IMR-90 (cell line): ENCODE measurements at regions not wholly inside any gene's neighbourhood (a gene's known extent, or its start where the extent isn't known, plus 50 kb on each side); places are given as distances from the start of the nearest gene placed in this dataset.

Experiments
- ATAC-seq: fragments of 200-7000 bp; cut with Tn5 transposase; 2 replicates; pipeline ENCODE4 v1.9.1; 2020; ENCODE audit warnings: low read depth, mild to moderate bottlenecking, moderate library complexity
- BruUV-seq: library from RNA; stranded (reverse); fragments of 400-500 nt; replicated peaks from 2 replicates; lab custom pipeline; 2021; lab: Mats Ljungman, UMichigan
- CTCF ChIA-PET: fragments of 300-600 bp; formaldehyde crosslinking; extraction: SDS; loops from one replicate; lab custom pipeline; 2021; ENCODE audit warnings: antibody characterized with exemption; lab: Yijun Ruan, JAX
- POLR2A ChIA-PET: fragments of 300-600 bp; sonication (Branson Sonifier 250); formaldehyde crosslinking; loops from one replicate; lab custom pipeline; 2022; ENCODE audit warnings: antibody characterized with exemption; ENCODE audit not compliant: unreplicated experiment; lab: Charles Lee
- DNase-seq: peaks from one replicate; pipeline ENCODE4 v3.0.0; 2013
- H2AFZ ChIP-seq: replicated peaks from 2 replicates; pipeline ENCODE3; 2013; ENCODE audit warnings: low read length, mild to moderate bottlenecking; ENCODE audit not compliant: poor library complexity
- H2AK5ac ChIP-seq: 2 replicates; pipeline ENCODE4 v1.6.1; 2013; ENCODE audit warnings: low read depth, low read length, inconsistent platforms
- H2AK9ac ChIP-seq: replicated peaks from 2 replicates; pipeline ENCODE3; 2013; ENCODE audit warnings: mild to moderate bottlenecking, low read depth, low read length, moderate library complexity; ENCODE audit not compliant: poor library complexity
- H2BK120ac ChIP-seq: 2 replicates; pipeline ENCODE4 v1.6.1; 2013; ENCODE audit warnings: low read depth, low read length, inconsistent platforms
- H2BK15ac ChIP-seq: 3 replicates; pipeline ENCODE4 v1.6.1; 2013; ENCODE audit warnings: low read depth, low read length, inconsistent platforms
- H2BK20ac ChIP-seq: 2 replicates; pipeline ENCODE4 v1.6.1; 2013; ENCODE audit warnings: low read depth, mild to moderate bottlenecking, inconsistent platforms, low read length, moderate library complexity
- H2BK5ac ChIP-seq: 2 replicates; pipeline ENCODE4 v1.6.1; 2013; ENCODE audit warnings: mild to moderate bottlenecking, low read depth, low read length, inconsistent platforms; ENCODE audit not compliant: poor library complexity, severe bottlenecking
- H3K14ac ChIP-seq: replicated peaks from 2 replicates; pipeline ENCODE4 v1.6.1; 2013; ENCODE audit warnings: low read depth, low read length, inconsistent platforms
- H3K18ac ChIP-seq: 2 replicates; pipeline ENCODE4 v1.6.1; 2013; ENCODE audit warnings: low read depth, low read length, control low read depth
- H3K23ac ChIP-seq: 2 replicates; pipeline ENCODE4 v1.6.1; 2013; ENCODE audit warnings: low read depth, low read length, inconsistent platforms
- H3K27ac ChIP-seq: 2 replicates; pipeline ENCODE4 v1.5.1; 2013; ENCODE audit warnings: mild to moderate bottlenecking, control low read depth, low read length; ENCODE audit not compliant: insufficient read depth
- H3K27me3 ChIP-seq: 2 replicates; pipeline ENCODE4 v1.6.1; 2013; ENCODE audit warnings: low read length; ENCODE audit not compliant: control insufficient read depth, insufficient read depth
- H3K36me3 ChIP-seq: 2 replicates; pipeline ENCODE4 v1.6.1; 2013; ENCODE audit warnings: low read length, mixed read lengths; ENCODE audit not compliant: control insufficient read depth, insufficient read depth
- H3K4ac ChIP-seq: 2 replicates; pipeline ENCODE4 v1.6.1; 2013; ENCODE audit warnings: low read depth, low read length, inconsistent platforms
- H3K4me1 ChIP-seq: 2 replicates; pipeline ENCODE4 v1.6.1; 2013; ENCODE audit warnings: low read length, mixed read lengths; ENCODE audit not compliant: control insufficient read depth, insufficient read depth
- H3K4me2 ChIP-seq: 2 replicates; pipeline ENCODE4 v1.6.1; 2013; ENCODE audit warnings: low read depth, mild to moderate bottlenecking, control low read depth, low read length, moderate library complexity
- H3K4me3 ChIP-seq: 2 replicates; pipeline ENCODE4 v1.5.1; 2013; ENCODE audit warnings: low read depth, mild to moderate bottlenecking, control low read depth, low read length, moderate library complexity; ENCODE audit not compliant: insufficient read depth
- H3K56ac ChIP-seq: 2 replicates; pipeline ENCODE4 v1.6.1; 2013; ENCODE audit warnings: low read length, inconsistent platforms; ENCODE audit not compliant: insufficient read depth; ENCODE audit errors: extremely low read depth
- H3K79me1 ChIP-seq, 2 experiments: 2 replicates each; pipeline ENCODE4 v1.6.1; 2013; ENCODE audit warnings: low read length in 2 of 2, inconsistent platforms in 1 of 2, low read depth in 1 of 2
- H3K9ac ChIP-seq: 2 replicates; pipeline ENCODE4 v1.6.1; 2013; ENCODE audit warnings: low read depth, low read length, control low read depth
- H3K9me1 ChIP-seq: 2 replicates; pipeline ENCODE4 v1.6.1; 2013; ENCODE audit warnings: low read length, inconsistent platforms; ENCODE audit not compliant: insufficient read depth
- H3K9me3 ChIP-seq: 2 replicates; pipeline ENCODE4 v1.6.1; 2013; ENCODE audit warnings: low read length; ENCODE audit not compliant: control insufficient read depth, insufficient read depth
- H4K20me1 ChIP-seq: 2 replicates; pipeline ENCODE4 v1.6.1; 2013; ENCODE audit warnings: low read length, inconsistent platforms; ENCODE audit not compliant: insufficient read depth
- H4K5ac ChIP-seq: 2 replicates; pipeline ENCODE4 v1.6.1; 2013; ENCODE audit warnings: mild to moderate bottlenecking, low read depth, low read length, control low read depth
- H4K8ac ChIP-seq, 2 experiments: 2 replicates each; pipeline ENCODE4 v1.6.1; 2013; ENCODE audit warnings: low read depth in 2 of 2, low read length in 2 of 2, control low read depth in 1 of 2, inconsistent platforms in 1 of 2
- H4K91ac ChIP-seq: 2 replicates; pipeline ENCODE4 v1.6.1; 2013; ENCODE audit warnings: low read depth, low read length, inconsistent platforms; ENCODE audit not compliant: insufficient read depth
- BHLHE40 ChIP-seq: fragments of 150-350 bp; IDR thresholded peaks from 2 replicates; pipeline ENCODE4 v1.6.1; 2016; ENCODE audit warnings: mild to moderate bottlenecking, low read depth, low read length
- CEBPB ChIP-seq: IDR thresholded peaks from 2 replicates; pipeline ENCODE4 v1.6.1; 2012; ENCODE audit warnings: low read depth, low read length, improper control_type of control experiment
- CHD1 ChIP-seq: IDR thresholded peaks from 2 replicates; pipeline ENCODE4 v1.6.1; 2012; ENCODE audit warnings: low read depth, low read length, improper control_type of control experiment
- ELK1 ChIP-seq: fragments of 150-350 bp; IDR thresholded peaks from 2 replicates; pipeline ENCODE4 v1.6.1; 2016; ENCODE audit warnings: low read depth, mild to moderate bottlenecking, low read length, moderate library complexity, borderline replicate concordance
- FOS ChIP-seq: fragments of 150-350 bp; IDR thresholded peaks from 2 replicates; pipeline ENCODE4 v1.6.1; 2016; ENCODE audit warnings: low read depth, low read length
- MAFK ChIP-seq: IDR thresholded peaks from 2 replicates; pipeline ENCODE4 v1.6.1; 2012; ENCODE audit warnings: low read depth, low read length, improper control_type of control experiment
- MAZ ChIP-seq: IDR thresholded peaks from 2 replicates; pipeline ENCODE4 v1.6.1; 2012; ENCODE audit warnings: low read depth, mild to moderate bottlenecking, low read length, improper control_type of control experiment, moderate library complexity, borderline replicate concordance
- MXI1 ChIP-seq: IDR thresholded peaks from 2 replicates; pipeline ENCODE4 v1.6.1; 2012; ENCODE audit warnings: low read depth, mild to moderate bottlenecking, low read length, moderate library complexity, borderline replicate concordance
- NFE2L2 ChIP-seq: fragments of 150-350 bp; IDR thresholded peaks from 2 replicates; pipeline ENCODE4 v1.6.1; 2016; ENCODE audit warnings: low read depth, mild to moderate bottlenecking, low read length
- POLR2A ChIP-seq: IDR thresholded peaks from 2 replicates; pipeline ENCODE4 v1.6.1; 2012; ENCODE audit warnings: mild to moderate bottlenecking, low read depth, low read length
- RAD21 ChIP-seq: IDR thresholded peaks from 2 replicates; pipeline ENCODE4 v1.6.1; 2012; ENCODE audit warnings: low read length, improper control_type of control experiment
- RCOR1 ChIP-seq: IDR thresholded peaks from 2 replicates; pipeline ENCODE4 v1.6.1; 2012; ENCODE audit warnings: mild to moderate bottlenecking, low read length, improper control_type of control experiment; ENCODE audit not compliant: insufficient replicate concordance
- RFX5 ChIP-seq: IDR thresholded peaks from 2 replicates; pipeline ENCODE4 v1.8.0; 2012; ENCODE audit warnings: low read depth, mild to moderate bottlenecking, low read length, moderate library complexity
- SMC3 ChIP-seq: fragments of 150-350 bp; IDR thresholded peaks from 2 replicates; pipeline ENCODE4 v1.6.1; 2016; ENCODE audit warnings: low read depth, mild to moderate bottlenecking, antibody characterized with exemption, low read length, moderate library complexity
- WGBS, 2 experiments: methylation state at CpG; one replicate each; pipeline versions ENCODE4 v1.1.5 to v1.1.7; 2013; ENCODE audit warnings: missing lambda C conversion rate in 2 of 2; ENCODE audit not compliant: insufficient read length in 1 of 2; ENCODE audit errors: extremely low coverage in 2 of 2; 5-methylcytosine and 5-hydroxymethylcytosine counted together
- dilution Hi-C: fragments of 300-500 bp; cut with HindIII; formaldehyde crosslinking; loops from one replicate; pipeline ENCODE4 v1.14.3; 2018; ENCODE audit warnings: low sequenced_read_pairs; ENCODE audit not compliant: unreplicated experiment
- in situ Hi-C: fragments of 300-500 bp; cut with MboI; formaldehyde crosslinking; loops from 3 replicates; pipeline ENCODE4 v1.14.3; 2019; ENCODE audit warnings: low sequenced_read_pairs, inconsistent platforms, mixed read lengths
- intact Hi-C: fragments of 100-400 bp; cut with micrococcal nuclease; formaldehyde crosslinking; loops from 2 replicates; pipeline ENCODE4 v1.10.0; 2022
- TF ChIP-seq, protein P1 (sequence below): conservative IDR thresholded peaks from 2 replicates; pipeline ENCODE4 v1.5.1; 2012; ENCODE audit warnings: mild to moderate bottlenecking, low read depth, low read length, improper control_type of control experiment
- TF ChIP-seq, protein P2 (sequence below): fragments of 150-350 bp; IDR thresholded peaks from 2 replicates; pipeline ENCODE4 v1.6.1; 2017; ENCODE audit warnings: mild to moderate bottlenecking, antibody characterized with exemption, low read length, low read depth

DNA sequence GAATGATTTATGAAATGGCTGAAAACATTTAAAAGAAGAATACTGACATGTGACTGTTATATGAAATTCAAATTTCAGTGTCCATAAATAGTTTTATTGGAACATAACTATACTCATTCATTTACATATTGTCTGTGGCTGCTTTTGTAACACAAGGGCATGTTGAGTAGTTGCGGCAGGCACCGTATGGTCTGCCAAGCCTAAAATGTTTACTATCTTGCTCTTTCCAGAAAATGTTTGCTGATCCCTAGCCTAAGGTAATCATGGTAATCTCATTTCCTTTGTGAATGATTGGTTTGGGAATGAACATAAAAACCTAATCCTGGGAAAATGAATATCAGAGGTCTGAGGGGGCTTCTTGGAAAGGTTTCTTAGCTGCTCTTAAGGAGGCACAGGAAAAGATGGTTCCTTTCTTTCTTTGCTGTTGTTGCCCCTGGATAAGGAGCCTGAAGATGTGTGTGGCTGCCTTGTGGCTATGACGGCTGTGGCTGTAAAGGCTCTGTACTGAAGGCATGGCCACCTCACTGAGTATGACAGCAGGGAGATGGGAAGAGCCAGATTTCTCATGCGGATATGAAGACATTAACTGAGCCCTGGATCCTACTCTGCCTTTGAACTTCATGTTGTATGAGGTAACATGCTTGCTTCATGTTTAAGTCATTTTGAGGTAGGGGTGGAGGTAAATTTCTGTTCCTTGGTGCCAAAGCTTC, 419.4 kb upstream of the CLINT1 start:
- H4K91ac ChIP-seq = no peak overlapping the region
- ChIA-PET CTCF (no interaction called here), POLR2A (no interaction called here)
- intact Hi-C loops (no loop called here), dilution Hi-C loops (no loop called here), in situ Hi-C loops (no loop called here)
- no peaks in the 10 kb centered on the region for H3K4me1 ChIP-seq
- no peak overlapping the region for H3K4me2 ChIP-seq
- no peak overlapping the region for H3K23ac ChIP-seq
- H3K27me3 ChIP-seq = no peaks in the 10 kb centered on the region
- no peak overlapping the region for H3K27ac ChIP-seq
- no peak overlapping the region for H3K14ac ChIP-seq
- H4K20me1 ChIP-seq = no peaks in the 10 kb centered on the region
- H3K4ac ChIP-seq = no peak overlapping the region
- no peak overlapping the region for H3K18ac ChIP-seq
- H3K9me3 ChIP-seq = no peaks in the 10 kb centered on the region
- H2BK5ac ChIP-seq = no peak overlapping the region
- no CpG with 5 or more reads among the region's 4 CpGs for WGBS, 2 experiments
- no peak overlapping the region for H4K8ac ChIP-seq
- no peak overlapping the region for H3K9ac ChIP-seq
- no peak overlapping the region for H2AK9ac ChIP-seq
- no TSS peak for BruUV-seq
- no peaks in the 10 kb centered on the region for H3K9me1 ChIP-seq
- H3K56ac ChIP-seq = no peak overlapping the region
- H2BK15ac ChIP-seq = no peak overlapping the region
- TF ChIP-seq BHLHE40 (no peak), MXI1 (no peak), FOS (no peak), NFE2L2 (no peak), RFX5 (no peak), MAZ (no peak), SMC3 (no peak), MAFK (no peak), CEBPB (no peak), ELK1 (no peak), RAD21 (no peak), RCOR1 (no peak), CHD1 (no peak), POLR2A (no peak)
- TF ChIP-seq, protein P1, sequence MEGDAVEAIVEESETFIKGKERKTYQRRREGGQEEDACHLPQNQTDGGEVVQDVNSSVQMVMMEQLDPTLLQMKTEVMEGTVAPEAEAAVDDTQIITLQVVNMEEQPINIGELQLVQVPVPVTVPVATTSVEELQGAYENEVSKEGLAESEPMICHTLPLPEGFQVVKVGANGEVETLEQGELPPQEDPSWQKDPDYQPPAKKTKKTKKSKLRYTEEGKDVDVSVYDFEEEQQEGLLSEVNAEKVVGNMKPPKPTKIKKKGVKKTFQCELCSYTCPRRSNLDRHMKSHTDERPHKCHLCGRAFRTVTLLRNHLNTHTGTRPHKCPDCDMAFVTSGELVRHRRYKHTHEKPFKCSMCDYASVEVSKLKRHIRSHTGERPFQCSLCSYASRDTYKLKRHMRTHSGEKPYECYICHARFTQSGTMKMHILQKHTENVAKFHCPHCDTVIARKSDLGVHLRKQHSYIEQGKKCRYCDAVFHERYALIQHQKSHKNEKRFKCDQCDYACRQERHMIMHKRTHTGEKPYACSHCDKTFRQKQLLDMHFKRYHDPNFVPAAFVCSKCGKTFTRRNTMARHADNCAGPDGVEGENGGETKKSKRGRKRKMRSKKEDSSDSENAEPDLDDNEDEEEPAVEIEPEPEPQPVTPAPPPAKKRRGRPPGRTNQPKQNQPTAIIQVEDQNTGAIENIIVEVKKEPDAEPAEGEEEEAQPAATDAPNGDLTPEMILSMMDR = no peak
- TF ChIP-seq, protein P2, sequence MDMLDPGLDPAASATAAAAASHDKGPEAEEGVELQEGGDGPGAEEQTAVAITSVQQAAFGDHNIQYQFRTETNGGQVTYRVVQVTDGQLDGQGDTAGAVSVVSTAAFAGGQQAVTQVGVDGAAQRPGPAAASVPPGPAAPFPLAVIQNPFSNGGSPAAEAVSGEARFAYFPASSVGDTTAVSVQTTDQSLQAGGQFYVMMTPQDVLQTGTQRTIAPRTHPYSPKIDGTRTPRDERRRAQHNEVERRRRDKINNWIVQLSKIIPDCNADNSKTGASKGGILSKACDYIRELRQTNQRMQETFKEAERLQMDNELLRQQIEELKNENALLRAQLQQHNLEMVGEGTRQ = no peak
- H2AFZ ChIP-seq = no peak overlapping the region
- H2BK120ac ChIP-seq = no peak overlapping the region
- H3K4me3 ChIP-seq = no peak overlapping the region
- no peaks in the 10 kb centered on the region for H3K79me1 ChIP-seq
- no peak overlapping the region for H2BK20ac ChIP-seq
- DNase-seq = no peak
- H2AK5ac ChIP-seq = no peak overlapping the region
- no peaks in the 10 kb centered on the region for H3K36me3 ChIP-seq
- ATAC-seq = no peak
- no peak overlapping the region for H4K5ac ChIP-seq
